GM19023 (cell line): ENCODE measurements at regions not wholly inside any gene's neighbourhood (a gene's known extent, or its start where the extent isn't known, plus 50 kb on each side); places are given as distances from the start of the nearest gene placed in this dataset.
A peak's percentile ranks its signal among the peaks of the same experiment; 100 is the strongest.

ENCODE experiments used
- ATAC-seq: cut with Tn5 transposase; IDR thresholded peaks from one replicate; pipeline ENCODE4 v1.9.1; 2021; ENCODE audit warnings: mild to moderate bottlenecking, moderate library complexity; ENCODE audit not compliant: unreplicated experiment

GRCh38 chr6:26149240-26149639 lies 62.0 kb downstream of the HFE start:
- no peak for ATAC-seq

- no peak for ATAC-seq
Measured at GRCh38 chr6:26152226-26153101, 65.2 kb downstream of the HFE start.

- no peak for ATAC-seq
Measured at GRCh38 chr6:26155061-26155930, 68.1 kb downstream of the HFE start.

GRCh38 chr6:26156105-26156849 lies 69.0 kb downstream of the HFE start:
- peak; percentile 53 for ATAC-seq

DNA sequence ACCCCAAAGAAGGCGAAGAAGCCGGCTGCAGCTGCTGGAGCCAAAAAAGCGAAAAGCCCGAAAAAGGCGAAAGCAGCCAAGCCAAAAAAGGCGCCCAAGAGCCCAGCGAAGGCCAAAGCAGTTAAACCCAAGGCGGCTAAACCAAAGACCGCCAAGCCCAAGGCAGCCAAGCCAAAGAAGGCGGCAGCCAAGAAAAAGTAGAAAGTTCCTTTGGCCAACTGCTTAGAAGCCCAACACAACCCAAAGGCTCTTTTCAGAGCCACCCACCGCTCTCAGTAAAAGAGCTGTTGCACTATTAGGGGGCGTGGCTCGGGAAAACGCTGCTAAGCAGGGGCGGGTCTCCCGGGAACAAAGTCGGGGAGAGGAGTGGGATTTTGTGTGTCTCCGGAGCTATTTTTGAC lies 69.6 kb downstream of the HFE start:
- ATAC-seq: peak; percentile 5

GRCh38 chr6:26157251-26158075 lies 70.2 kb downstream of the HFE start:
- peak; percentile 59 for ATAC-seq

- peak; percentile 41 for ATAC-seq
Measured at GRCh38 chr6:26158076-26158580, 70.9 kb downstream of the HFE start.

GRCh38 chr6:26158581-26159356 lies 71.5 kb downstream of the HFE start:
- no peak for ATAC-seq

DNA sequence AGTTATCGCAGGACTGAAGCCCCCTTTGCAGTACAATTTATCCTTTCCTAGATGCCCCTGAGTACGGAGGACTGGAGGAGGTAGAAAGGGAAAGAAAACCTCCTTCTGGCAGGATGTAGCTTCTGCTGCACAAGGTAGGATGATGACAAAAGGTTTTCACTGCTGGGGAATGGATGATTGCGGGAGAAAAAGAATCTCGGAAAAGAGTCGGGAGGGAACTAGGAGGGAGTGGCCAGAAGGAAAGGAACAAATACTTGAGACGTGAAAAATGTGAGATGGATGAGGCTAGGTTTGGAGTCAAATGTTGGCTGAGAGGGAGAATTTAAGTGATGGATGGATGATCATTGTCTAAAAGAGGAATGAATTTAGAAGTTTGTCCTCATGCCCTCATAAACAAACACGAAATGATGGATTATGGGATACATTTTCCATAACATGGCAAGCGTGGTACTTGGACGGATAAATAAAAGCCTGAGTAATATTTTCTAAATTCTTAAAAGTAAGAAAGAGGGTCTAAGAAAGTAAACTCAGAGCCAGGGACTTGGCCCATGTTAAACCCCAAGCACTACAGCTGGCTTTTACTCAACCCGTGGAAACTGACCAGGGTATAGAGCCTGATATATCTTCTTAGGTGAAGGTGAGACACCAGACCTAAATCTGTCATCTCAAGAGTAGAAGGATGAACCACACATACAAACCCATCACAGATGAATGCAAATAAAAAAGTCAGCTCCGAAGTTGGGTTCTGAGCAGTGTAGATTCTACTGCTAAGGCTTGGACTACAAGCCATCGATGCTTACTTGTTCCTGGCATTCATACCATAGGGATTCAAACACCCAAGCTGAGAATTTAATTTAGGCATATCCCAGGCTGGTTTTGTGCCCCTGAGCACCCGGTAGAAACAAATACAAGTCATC lies 72.4 kb downstream of the HFE start:
- ATAC-seq: no peak

GRCh38 chr6:26161322-26161721 lies 74.1 kb downstream of the HFE start:
- ATAC-seq: no peak

- no peak for ATAC-seq
Measured at GRCh38 chr6:26162399-26162798, 75.2 kb downstream of the HFE start.

GRCh38 chr6:26163427-26164119 lies 76.3 kb downstream of the HFE start:
- ATAC-seq: no peak

DNA sequence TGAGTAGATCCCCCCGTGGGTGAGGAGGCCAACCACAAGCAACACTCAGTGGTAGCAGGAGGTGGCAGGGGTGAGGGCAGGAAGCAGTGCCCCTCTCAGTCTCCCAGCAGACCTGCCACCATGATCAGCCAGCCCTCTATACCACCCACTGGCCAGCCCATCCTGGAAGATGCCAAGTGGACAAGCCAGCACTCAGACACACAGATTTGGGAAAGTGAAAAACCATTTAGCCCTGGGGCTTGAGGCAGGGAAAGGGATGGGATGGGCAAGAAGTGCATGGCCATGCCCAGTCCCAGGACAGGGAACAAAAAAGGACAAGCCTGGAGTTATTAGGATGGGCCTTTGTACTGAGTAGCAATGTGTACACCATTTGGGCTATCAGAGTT lies 76.9 kb downstream of the HFE start:
- no peak for ATAC-seq

GRCh38 chr6:26165261-26165790 lies 78.1 kb downstream of the HFE start:
- ATAC-seq: no peak

DNA sequence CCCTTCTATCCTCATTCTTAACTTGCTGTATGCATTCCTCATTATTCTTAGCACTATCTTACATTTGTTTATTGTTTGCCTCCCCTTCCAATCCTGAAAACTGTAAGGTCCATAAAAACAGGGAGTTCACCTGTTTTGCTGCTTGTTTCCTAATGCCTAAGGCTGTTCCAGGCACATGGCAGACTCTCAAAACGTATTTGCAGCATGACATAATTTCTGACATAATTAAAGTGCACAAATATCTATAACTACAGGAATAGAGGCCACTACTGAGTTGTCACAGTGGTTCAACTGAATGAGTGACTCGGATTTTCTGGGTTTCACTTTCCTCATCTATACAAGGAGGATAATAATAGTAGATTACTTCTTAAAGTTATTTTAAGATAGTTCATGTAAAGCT lies 83.0 kb downstream of the HFE start:
- ATAC-seq: no peak

DNA sequence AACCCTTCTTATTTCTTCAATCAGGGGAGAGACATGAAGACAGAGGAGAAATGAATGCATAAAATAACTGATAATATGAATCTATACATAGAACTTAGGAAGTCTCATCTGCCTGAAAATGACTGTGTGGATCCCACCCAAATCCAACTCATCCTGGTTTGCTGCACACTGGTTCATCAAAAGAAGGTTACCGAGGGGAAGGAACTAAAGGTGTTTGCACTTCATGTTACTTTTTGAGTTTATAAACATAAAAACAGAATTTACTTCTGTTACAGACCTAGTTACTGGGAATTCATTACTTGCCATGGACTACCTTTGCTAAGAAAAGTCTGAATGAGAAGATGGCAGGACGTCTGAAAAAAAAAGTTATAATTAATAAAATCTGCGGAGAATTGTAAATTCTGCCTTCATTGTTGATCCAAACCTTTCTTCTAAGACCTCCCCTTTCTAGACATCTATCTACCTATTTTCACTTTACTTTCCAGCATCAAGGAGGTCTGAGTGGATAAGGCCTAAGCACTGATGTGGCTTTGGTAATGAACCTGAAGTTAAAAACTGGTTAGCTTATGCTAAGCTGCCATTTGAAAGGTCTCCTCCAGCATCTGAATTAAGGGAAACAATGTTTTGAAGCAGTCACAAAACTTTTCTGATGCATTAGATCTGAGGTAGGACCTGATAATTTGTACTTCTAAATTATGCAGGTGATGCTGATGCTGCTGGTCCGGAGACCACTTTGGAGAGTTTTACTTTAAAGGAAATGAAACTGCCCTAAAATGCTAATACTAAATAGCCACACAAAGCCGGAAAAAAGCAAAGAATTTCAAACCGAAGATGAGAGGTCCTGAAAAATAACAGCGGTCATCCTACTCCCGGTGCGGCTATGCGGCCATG lies 84.0 kb downstream of the HFE start:
- peak; percentile 5 for ATAC-seq

GRCh38 chr6:26172608-26172968 lies 85.4 kb downstream of the HFE start:
- ATAC-seq: peak; percentile 20
